Calu3 (cell line): ENCODE measurements at regions not wholly inside any gene's neighbourhood (a gene's known extent, or its start where the extent isn't known, plus 50 kb on each side); places are given as distances from the start of the nearest gene placed in this dataset.

Source experiments
- BruUV-seq: library from RNA; stranded (reverse); fragments of 400-500 nt; replicated peaks from 2 replicates; lab custom pipeline; 2021; lab: Mats Ljungman, UMichigan
- CTCF ChIA-PET: fragments of 300-600 bp; sonication (Branson Sonifier 250); formaldehyde crosslinking; loops from one replicate; lab custom pipeline; 2022; ENCODE audit warnings: antibody characterized with exemption; lab: Charles Lee
- DNase-seq: peaks from one replicate; pipeline ENCODE4 v3.0.0; 2022
- H3K27ac Mint-ChIP-seq: one replicate; pipeline ENCODE4 v1.8.0; 2022; ENCODE audit warnings: mixed read lengths; ENCODE audit not compliant: unreplicated experiment
- H3K27me3 Mint-ChIP-seq: one replicate; pipeline ENCODE4 v1.8.0; 2022; ENCODE audit warnings: mixed read lengths; ENCODE audit not compliant: unreplicated experiment
- H3K36me3 Mint-ChIP-seq: one replicate; pipeline ENCODE4 v1.8.0; 2022; ENCODE audit warnings: mild to moderate bottlenecking, moderate library complexity, mixed read lengths; ENCODE audit not compliant: insufficient read depth, unreplicated experiment
- H3K4me1 Mint-ChIP-seq: one replicate; pipeline ENCODE4 v1.8.0; 2022; ENCODE audit warnings: mild to moderate bottlenecking, low read depth, mixed read lengths; ENCODE audit not compliant: unreplicated experiment
- H3K4me3 Mint-ChIP-seq: one replicate; pipeline ENCODE4 v1.8.0; 2022; ENCODE audit warnings: mild to moderate bottlenecking, low read depth, moderate library complexity, mixed read lengths; ENCODE audit not compliant: unreplicated experiment
- H3K9me3 Mint-ChIP-seq: one replicate; pipeline ENCODE4 v1.8.0; 2022; ENCODE audit warnings: low read depth, mixed read lengths; ENCODE audit not compliant: unreplicated experiment
- intact Hi-C: fragments of 100-400 bp; cut with micrococcal nuclease; formaldehyde crosslinking; loops from one replicate; pipeline ENCODE4 v1.10.0; 2022; ENCODE audit not compliant: unreplicated experiment
- TF ChIP-seq, protein P1 (sequence below): fragments of 200-600 bp; IDR thresholded peaks from one replicate; pipeline ENCODE4 v1.8.0; 2022; ENCODE audit warnings: antibody characterized with exemption; ENCODE audit not compliant: unreplicated experiment

GRCh38 chr15:81977464-81977863, 68.4 kb downstream of the MEX3B start:
- no TSS peak for BruUV-seq
- CTCF ChIA-PET = no interaction called here
- no peaks in the 10 kb centered on the region for H3K4me1 Mint-ChIP-seq
- intact Hi-C loops = no loop called here
- TF ChIP-seq, protein P1, sequence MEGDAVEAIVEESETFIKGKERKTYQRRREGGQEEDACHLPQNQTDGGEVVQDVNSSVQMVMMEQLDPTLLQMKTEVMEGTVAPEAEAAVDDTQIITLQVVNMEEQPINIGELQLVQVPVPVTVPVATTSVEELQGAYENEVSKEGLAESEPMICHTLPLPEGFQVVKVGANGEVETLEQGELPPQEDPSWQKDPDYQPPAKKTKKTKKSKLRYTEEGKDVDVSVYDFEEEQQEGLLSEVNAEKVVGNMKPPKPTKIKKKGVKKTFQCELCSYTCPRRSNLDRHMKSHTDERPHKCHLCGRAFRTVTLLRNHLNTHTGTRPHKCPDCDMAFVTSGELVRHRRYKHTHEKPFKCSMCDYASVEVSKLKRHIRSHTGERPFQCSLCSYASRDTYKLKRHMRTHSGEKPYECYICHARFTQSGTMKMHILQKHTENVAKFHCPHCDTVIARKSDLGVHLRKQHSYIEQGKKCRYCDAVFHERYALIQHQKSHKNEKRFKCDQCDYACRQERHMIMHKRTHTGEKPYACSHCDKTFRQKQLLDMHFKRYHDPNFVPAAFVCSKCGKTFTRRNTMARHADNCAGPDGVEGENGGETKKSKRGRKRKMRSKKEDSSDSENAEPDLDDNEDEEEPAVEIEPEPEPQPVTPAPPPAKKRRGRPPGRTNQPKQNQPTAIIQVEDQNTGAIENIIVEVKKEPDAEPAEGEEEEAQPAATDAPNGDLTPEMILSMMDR = no peak
- H3K27me3 Mint-ChIP-seq = no peaks in the 10 kb centered on the region
- H3K36me3 Mint-ChIP-seq = no peaks in the 10 kb centered on the region
- peaks cover 9% of the 10 kb centered on the region for H3K9me3 Mint-ChIP-seq
- no peak overlapping the region for H3K27ac Mint-ChIP-seq
- no peak overlapping the region for H3K4me3 Mint-ChIP-seq
- no peak for DNase-seq

DNA sequence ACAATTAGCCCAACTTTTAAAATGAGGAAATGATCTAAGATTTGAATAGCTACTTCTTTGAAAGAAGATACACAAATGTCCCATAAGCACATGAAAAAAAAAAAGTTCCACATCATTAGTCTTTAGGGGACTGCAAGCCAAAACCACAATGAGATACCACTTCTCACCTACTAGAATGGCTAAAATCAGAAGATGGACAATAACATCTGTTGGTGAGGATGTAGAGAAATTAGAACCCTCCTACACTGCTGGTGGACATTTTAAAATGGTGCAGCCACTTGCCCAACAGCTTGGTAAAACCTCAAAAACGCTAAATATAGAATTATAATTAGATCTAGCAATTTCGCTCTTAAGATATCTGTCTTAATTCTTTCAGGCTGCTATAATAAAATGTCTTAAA, 77.1 kb downstream of the MEX3B start:
- intact Hi-C loops = no loop called here
- Mint-ChIP-seq H3K9me3 (peaks cover 3% of the 10 kb centered on the region), H3K27me3 (no peaks in the 10 kb centered on the region), H3K36me3 (peaks cover 5% of the 10 kb centered on the region), H3K4me3 (no peak overlapping the region), H3K4me1 (no peaks in the 10 kb centered on the region), H3K27ac (no peak overlapping the region)
- no peak for DNase-seq
- CTCF ChIA-PET = no interaction called here
- BruUV-seq = no TSS peak
- TF ChIP-seq, protein P1 = no peak

- intact Hi-C loops = no loop called here
- TF ChIP-seq, protein P1 = no peak
- peaks cover 3% of the 10 kb centered on the region for H3K9me3 Mint-ChIP-seq
- no TSS peak for BruUV-seq
- H3K27me3 Mint-ChIP-seq = no peaks in the 10 kb centered on the region
- no peak overlapping the region for H3K4me3 Mint-ChIP-seq
- CTCF ChIA-PET = no interaction called here
- H3K27ac Mint-ChIP-seq = no peak overlapping the region
- no peak for DNase-seq
- peaks cover 5% of the 10 kb centered on the region for H3K36me3 Mint-ChIP-seq
- H3K4me1 Mint-ChIP-seq = no peaks in the 10 kb centered on the region
Observed at GRCh38 chr15:81966631-81967030, 79.2 kb downstream of the MEX3B start.

- Mint-ChIP-seq H3K4me3 (no peak overlapping the region), H3K9me3 (peaks cover 3% of the 10 kb centered on the region), H3K36me3 (peaks cover 5% of the 10 kb centered on the region), H3K4me1 (no peaks in the 10 kb centered on the region), H3K27ac (no peak overlapping the region), H3K27me3 (no peaks in the 10 kb centered on the region)
- BruUV-seq = no TSS peak
- TF ChIP-seq, protein P1 = no peak
- CTCF ChIA-PET = no interaction called here
- no peak for DNase-seq
- intact Hi-C loops = no loop called here
Observed at GRCh38 chr15:81962482-81962881, 83.3 kb downstream of the MEX3B start.

DNA sequence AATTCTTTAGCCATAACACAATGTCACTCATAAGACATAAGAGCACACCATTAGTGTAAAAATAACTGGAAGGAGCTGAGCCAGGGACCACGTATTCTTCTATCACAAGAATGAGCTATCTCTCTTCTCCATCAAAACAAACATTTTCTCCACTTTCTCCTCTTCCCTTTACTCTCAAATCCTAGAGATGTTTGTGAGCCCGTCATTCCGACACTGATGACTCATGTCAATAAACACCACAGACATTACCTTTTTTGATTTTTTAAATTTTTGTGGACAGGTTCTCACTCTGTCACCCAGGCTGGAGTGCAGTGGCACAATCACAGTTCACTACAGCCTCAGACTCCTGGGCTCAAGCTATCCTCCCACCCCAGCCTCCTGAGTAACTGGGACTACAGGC, 86.6 kb downstream of the MEX3B start:
- H3K27me3 Mint-ChIP-seq = no peaks in the 10 kb centered on the region
- no peak overlapping the region for H3K4me3 Mint-ChIP-seq
- no peaks in the 10 kb centered on the region for H3K36me3 Mint-ChIP-seq
- BruUV-seq = no TSS peak
- no peaks in the 10 kb centered on the region for H3K9me3 Mint-ChIP-seq
- no peaks in the 10 kb centered on the region for H3K4me1 Mint-ChIP-seq
- TF ChIP-seq, protein P1 = no peak
- intact Hi-C loops = no loop called here
- CTCF ChIA-PET = no interaction called here
- no peak overlapping the region for H3K27ac Mint-ChIP-seq
- DNase-seq = no peak
